NCI-H226 (cell line): ENCODE measurements at regions not wholly inside any gene's neighbourhood (a gene's known extent, or its start where the extent isn't known, plus 50 kb on each side); places are given as distances from the start of the nearest gene placed in this dataset.
"Not testable (repeated sequence)": the region's sequence is repeated elsewhere in the genome, so short reads cannot be mapped to it uniquely, and the experiment has no call there.

Source experiments
- DNase-seq: peaks from one replicate; pipeline ENCODE4 v3.0.0-alpha.2; 2015

GRCh38 chr2:8254214-8254613, 427.6 kb upstream of the ID2 start:
- DNase-seq: not testable (repeated sequence)

GRCh38 chr2:8254791-8255447, 426.9 kb upstream of the ID2 start:
- no peak for DNase-seq

- DNase-seq: no peak
Observed at GRCh38 chr2:8255448-8255800, 426.4 kb upstream of the ID2 start.

- DNase-seq: no peak
Observed at GRCh38 chr2:8256905-8257304, 425.0 kb upstream of the ID2 start.

GRCh38 chr2:8257502-8257901, 424.4 kb upstream of the ID2 start:
- DNase-seq: no peak

DNA sequence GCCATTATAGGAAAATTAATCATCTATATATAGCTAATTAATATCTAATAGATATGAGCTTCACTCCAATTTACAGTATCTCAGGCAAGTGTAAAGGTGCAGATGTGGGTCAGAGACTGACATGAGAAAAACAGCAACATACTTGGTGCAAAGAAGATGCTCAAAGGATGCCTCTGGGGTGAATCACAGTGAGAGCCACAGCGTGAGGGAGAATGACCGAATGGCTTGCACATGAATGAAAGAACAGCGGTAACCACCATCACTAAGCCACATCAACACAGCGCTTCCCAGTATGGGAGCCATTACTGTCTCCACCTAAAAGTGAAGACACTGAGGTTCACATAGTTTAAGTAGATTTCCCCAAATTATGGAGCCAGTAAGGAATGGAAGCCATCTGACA, 423.4 kb upstream of the ID2 start:
- no peak for DNase-seq

DNA sequence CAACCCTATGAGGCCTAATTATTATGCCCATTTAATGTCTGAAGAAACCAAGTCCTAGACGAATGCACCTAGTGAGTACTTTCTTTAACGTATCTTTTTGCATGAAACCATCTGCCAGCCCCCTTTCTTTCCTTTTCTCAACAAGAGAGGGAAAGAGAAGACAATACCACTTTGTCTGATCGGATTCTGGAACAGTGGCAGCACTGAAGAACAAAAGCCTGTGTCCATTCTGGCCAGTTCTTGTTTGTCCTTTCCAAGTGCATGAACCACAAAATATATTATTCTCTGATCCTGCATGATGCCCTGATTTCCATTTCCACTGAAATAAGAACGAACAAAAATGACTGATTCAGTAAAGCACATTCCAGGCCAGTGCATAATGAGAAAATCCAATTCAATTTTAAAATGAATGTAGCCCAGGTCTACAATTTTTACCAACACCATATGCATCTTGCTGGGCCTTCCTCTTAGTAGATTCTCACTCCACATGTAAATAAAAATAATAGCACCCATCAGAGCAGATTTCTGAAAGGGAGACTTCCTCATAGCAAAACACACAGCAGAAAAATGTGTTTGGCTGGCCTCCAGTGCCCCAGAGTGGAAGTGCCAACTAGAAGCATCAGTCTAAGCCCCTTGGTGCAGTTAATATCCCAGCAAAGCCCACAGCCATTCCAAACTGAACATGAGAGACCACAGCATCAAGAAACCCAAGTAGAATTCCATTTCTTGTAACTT, 422.6 kb upstream of the ID2 start:
- DNase-seq: no peak

DNA sequence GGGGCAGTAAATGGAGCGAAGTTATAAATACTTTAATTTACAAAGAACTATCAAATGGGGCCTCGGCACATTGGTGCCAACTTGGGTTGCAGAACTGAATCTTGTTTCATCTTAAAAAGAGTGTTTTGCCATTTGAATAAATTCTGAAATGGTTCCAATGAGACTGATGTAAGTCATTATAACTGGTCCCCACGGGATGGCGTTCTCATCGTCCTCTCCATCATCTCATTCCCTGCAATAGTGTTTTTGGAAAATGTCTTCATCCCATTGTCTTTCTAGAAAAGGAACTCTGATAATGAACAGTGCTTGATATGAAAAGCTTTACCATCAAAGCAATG, 422.0 kb upstream of the ID2 start:
- no peak for DNase-seq

DNA sequence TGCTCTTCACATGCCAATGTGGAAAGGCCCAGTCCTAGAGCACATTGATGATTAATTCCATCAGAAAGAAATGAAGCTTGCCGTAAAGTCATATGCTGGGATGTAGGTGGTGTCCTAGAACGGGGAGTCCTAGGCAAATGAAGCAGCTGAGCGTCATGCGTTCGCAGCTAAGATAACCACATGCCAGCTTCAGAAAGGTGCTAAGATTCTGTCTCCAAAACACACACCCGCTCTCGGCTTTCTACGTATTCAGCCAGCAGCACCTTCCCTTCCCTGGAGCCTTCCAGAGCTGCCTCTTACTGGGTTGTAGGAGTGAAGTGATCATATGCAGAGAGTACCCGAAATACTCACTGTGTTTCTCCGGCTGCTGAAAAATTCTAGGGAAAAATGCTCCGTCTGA, 421.6 kb upstream of the ID2 start:
- DNase-seq: no peak

DNA sequence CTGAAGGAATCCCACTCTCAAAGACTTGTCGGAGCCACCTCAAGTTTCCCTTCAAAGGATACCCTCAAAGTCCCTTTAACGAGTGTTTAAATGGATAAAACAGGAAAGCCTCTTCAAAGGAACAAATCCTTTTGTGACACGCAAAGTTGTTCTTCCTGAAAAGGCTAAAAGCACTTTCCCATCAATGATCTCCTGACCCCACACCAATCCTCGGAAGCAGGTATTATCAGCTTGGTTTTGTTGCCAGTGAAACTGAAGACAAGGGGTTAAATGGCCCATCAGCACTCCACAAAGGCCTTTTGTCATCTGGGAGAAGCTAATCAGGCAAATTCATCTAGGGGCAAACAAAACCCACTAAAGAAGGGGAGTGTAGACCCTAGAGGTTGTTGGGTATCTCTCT, 418.0 kb upstream of the ID2 start:
- no peak for DNase-seq

- DNase-seq: no peak
Observed at GRCh38 chr2:8264981-8265380, 416.9 kb upstream of the ID2 start.

DNA sequence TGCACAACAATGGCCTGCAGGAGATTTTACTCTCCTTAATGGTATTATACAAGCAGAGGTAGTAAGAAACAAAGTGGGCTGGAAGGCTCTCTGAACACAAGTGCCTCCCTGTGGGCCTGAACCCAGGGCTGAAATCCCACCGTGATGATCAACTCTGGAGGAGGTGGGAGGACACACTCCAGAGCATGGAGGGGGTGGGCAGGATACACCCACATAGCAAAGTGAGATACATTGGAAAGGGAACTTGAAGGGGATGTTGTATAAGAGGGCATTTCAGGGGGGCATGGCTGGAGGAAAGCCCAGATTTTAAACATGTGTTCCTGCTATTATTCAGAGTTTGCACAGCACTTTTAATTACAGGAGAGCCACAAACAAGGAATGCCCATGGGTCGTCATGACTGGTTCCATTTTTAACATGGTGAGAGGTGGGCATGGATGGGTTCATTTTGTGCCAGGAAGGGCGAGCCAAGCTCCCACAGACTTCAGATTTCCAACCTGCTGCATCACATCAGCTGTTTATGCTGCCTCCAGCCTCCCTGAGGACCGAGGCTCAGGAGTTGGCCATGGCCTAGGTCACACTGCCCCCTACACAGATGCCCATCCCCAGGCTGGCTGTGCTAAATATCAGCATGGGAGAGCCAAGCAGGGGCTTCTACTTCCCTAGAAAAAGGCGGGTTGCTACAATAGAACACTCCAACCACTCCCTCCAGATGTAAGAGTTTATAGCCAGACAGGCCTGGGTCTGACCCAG, 416.2 kb upstream of the ID2 start:
- no peak for DNase-seq

DNA sequence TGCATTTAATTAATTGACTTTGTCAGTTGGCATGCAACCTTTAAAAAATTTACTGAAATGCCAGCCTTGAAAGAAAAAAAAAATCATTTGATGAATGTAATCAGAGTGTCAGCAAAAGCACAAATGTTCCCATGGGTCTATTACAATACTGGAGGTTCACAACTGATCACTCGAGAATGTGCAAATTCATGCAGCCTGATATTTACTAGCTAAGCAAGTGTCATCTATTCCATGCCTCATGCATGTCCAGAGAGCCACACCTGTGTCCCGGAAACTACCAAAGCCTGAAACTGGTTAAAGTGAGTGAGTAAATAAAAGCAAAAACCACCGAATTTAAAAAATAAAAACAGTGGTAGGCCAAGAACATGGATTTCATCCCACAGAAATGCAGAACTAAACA, 415.3 kb upstream of the ID2 start:
- DNase-seq: no peak

GRCh38 chr2:8267048-8267447, 414.8 kb upstream of the ID2 start:
- DNase-seq: no peak

GRCh38 chr2:8267721-8268120, 414.1 kb upstream of the ID2 start:
- no peak for DNase-seq

DNA sequence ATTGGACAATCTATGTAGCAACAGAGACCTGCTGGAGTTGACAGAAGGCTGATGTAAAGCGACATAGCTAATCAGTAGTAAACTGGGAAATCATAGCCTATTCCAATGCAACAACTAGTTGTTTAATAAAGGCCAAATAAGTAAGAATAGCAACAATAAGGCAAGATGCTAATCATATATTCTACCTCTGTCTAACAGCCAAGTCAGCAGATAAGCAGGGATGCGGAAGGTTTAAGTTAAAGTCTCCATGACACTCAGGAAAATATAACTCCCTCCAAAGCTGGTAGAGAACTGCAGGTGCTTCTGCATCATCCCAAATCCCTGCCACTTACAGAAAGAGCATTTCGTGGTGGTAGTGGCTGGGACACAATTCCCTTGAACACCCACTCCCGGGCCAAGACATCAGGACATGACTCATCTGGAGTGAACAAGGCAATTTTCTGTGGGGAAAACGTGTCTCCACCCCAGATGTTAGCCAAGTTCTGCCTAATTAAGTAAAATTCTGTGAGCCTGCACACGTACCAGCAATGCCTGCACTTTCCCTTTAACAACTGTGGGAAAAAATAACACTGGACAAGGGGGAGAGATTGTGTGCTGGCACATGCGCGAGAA, 413.6 kb upstream of the ID2 start:
- no peak for DNase-seq

GRCh38 chr2:8270699-8271098, 411.2 kb upstream of the ID2 start:
- no peak for DNase-seq

DNA sequence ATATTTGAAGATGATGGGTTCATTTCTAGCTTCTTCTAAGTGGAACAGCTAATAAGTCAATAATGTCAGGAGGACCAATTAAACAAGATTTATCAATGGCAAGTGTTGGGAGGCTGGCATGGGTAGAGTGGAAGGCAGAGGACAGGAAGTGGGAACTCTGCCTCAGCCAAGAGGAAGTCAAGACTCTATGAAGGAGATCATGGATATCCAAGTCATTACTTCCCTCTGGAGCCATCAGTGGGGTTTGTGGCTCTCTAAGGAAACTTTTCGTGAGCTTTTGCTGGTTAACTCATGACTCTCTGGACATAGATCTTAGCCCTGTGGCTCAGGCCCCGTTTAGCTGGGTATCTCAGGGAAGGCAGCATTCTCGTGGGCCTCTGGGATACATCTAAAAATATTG, 410.4 kb upstream of the ID2 start:
- no peak for DNase-seq

DNA sequence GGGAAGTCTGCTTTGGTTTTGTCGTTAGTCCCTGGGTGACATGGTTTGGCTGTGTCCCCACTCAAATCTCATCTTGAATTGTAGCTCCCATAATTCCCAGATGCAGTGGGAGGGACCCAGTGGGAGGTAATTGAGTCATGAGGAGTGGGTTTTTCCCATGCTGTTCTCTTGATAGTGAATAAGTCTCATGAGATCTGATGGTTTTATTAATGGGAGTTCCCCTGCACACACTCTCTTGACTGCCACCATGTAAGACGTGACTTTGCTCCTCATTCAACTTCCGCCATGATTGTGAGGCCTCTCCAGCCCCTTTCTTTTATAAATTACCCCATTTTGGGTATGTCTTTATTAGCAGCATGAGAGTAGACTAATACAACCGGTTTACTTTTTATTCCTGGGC, 405.8 kb upstream of the ID2 start:
- DNase-seq: no peak

GRCh38 chr2:8277921-8278571, 403.8 kb upstream of the ID2 start:
- no peak for DNase-seq

DNA sequence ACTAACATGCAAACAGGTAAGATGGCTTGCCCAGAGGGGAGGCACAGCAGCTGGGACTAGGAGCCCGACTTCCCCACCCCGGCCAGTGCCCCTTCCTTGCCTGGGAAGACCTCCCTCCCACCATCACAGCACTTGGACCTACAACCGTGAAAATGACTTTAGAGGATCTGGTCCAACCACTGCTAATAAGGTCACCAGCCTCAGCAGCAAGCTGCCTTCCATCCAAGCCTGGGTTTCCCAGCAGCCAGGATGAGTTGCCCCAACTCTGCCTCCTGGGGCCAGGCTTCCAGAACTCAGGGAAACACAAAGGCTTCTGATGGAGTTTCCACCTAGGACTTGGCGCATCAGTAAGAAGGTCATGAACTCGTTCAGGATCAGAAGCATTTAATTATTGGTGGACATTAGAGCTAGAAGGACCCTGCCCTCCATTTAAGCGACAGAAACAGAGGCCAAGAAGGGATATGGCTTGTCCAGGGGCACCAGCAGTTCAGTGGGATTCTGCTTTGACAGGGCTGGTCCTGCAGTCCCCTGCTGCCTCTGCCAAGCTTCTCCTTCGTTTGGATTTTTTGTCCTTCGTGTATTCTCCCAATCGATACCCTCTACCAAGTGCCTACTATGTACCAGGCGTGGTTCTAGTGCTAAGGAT, 403.0 kb upstream of the ID2 start:
- DNase-seq: no peak

DNA sequence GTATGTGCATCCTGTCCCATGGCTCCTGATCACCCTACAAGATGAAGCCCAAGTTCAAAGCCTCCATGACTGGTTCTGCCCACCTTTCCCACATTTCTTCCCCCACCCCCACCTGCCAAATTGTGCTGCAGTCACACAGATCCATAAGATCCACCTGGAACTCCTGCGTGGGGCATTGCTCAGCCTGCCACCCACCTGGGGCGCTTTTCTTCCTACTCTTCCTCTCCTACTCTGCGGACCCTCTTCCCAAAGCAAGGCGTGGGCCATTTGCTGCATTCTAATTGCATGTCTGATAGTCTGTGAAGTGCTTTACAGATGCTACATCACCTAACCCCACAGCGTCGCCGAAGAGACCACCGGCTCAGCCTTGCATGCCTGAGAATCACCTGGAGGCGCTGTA, 402.4 kb upstream of the ID2 start:
- DNase-seq: no peak

GRCh38 chr2:8281234-8281633, 400.6 kb upstream of the ID2 start:
- no peak for DNase-seq
